HG03280 (cell line): ENCODE measurements at regions not wholly inside any gene's neighbourhood (a gene's known extent, or its start where the extent isn't known, plus 50 kb on each side); places are given as distances from the start of the nearest gene placed in this dataset.

ENCODE experiments used
- ATAC-seq: cut with Tn5 transposase; IDR thresholded peaks from one replicate; pipeline ENCODE4 v1.9.1; 2021; ENCODE audit warnings: mild to moderate bottlenecking, moderate library complexity; ENCODE audit not compliant: unreplicated experiment

DNA sequence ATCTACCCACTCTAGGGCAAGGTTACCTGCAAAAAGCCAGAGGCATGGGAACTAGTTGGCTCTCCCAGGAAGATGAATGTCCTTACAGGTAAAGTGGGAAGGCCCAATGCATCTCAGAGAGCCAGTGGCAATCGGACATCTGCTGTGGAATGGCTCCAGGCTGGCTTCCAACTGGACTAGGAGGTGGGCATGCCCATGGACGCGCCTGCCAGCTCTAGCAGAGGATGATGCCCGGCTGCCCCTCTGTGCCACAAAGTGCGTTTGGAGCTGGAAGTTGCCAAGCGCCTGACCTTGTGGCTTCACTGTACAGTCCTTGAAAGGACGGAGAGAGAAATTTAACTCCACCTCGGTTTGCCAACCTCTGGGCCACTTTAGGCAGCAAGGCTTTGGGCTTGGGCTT, 84.4 kb downstream of the NR2F2 start:
- ATAC-seq = no peak

DNA sequence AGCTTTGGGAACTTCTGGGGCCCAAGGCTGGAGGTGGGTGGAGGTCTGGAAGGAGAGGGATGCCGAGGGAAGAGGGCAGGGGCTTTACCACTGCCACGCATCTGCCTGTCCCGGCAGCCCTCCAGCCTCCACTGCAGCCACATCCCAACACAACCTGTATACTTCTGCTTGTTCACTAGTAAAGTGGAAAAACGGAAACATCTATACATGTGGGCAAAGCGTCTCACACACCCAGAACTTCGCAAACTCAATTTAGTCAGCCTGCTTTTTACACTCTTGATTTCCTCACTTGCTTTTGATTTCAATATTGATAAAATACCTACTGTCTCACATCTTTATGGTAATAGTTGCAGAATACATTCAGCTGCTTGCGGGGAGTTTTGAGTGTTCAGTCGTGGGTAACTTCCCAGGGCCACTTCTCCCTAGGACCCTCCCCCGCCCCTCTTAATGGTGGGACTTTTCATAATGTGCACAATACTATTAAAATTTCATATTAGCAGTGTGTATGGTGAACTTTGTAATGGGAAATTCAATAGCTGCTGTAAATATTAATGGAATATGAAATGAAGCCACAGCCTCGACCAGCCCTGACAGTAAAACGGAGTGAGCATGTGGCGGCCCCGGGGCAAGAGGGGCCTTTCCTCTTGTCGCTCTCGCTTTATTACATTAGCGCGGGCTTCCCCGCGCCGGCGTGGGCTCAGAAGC, 85.2 kb downstream of the NR2F2 start:
- ATAC-seq = no peak

DNA sequence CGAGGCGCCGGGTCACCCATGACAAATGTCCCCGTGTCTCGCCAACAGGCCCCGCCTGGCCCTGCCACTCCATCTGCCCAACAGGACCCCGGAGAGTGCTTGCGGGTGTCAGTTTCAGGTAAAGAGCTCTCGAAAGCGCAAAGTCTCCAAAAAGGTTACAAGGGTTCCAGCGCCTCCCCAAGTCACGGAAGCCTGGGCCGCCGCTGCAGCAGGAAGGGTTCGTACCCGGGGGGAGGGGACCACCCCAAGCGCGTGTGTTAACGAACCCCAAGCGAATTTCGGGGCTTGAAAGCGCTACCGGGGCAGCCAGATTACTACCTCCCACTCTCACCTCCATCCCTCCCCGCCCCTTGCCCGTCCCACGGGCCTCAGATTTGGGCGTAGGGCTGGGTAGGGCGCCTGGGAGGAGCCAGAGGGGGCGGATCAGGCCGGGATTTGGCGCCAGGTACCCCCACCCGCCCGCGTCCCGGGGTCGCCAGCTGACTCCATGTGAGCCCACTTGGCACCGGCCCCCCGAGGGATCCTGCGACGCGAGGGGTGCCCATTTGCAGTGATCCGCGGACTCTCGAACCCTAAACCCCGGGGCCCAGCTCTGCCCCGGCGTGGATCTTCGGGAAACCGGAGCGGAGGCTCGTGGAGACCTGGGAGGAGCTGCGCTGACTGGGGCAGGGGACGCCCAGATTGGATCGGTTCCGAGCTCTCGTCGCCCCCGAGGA, 85.9 kb downstream of the NR2F2 start:
- no peak for ATAC-seq

DNA sequence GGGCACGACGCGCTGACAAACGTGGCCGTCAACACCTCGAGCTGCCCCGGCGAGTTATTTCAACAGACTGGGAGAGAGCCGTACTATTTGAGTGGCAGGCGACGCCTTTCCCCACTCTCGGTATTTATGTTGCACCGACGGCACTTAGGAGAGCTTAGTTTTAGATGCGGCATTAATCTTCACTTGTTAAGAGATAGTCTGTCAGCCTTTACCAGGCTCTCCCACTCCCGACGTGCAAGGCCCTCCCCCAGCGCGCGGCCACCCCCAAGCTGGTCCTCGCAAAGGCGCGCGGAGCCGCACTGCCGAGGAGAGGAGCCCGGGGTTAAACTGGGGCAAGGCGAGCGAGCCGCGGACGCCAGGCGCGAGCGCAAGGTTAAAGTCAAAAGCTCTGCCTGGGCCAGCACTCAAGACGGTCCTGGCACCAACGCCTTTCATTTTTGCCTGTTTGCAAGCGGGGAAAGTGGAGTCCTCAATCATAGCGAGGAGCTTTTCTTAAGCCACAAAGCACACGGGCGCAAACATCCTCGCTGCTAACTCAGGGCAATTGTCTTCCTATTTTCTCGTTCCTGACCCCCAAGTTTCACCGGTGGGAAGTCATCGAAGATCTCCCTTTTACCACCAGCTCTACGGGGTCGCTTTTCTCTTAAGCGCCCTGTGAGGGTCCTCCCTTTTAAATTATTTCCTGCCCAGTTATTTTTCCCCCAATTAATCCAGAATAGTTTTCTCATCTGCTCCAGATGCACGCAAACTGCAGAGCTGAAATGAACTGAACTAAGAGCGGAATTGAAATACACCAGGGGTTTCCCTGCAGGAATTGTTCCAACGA, 86.6 kb downstream of the NR2F2 start:
- ATAC-seq = no peak

DNA sequence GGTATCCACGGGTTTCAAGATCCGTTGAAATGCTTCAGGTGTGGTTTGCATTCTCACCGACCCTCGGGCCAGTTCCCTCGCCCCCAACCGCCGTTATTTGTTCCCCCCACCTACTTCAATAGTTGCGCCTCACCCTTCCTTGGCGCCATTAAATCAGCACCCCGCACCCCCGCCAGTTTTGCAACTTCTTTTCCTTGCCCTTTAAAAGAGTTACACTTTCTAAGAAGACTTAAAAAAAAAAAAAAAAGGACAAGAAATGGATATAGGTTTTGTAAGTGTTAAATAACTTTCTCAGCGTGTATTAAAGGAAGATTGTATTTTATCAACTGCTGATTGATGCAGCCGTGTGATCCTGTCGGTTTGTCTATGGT, 87.2 kb downstream of the NR2F2 start:
- no peak for ATAC-seq

DNA sequence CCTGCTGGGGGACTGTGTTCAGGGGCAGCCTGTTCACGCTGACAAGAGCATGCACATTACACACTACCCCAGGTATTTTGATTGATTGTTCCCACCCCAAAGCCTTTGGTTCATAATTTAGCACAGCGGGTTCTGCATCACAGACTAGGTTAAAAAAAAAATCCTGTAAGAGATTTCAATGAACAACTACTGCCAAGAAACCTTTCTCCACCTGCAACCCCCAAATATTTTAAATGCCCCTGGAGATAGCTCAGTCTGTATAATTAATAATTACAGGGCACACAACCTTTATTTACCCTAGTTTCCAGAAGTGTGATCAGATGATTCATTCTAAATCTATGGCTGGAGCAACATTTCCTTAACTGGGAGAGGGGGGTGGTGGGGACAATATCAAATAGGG, 87.6 kb downstream of the NR2F2 start:
- no peak for ATAC-seq

DNA sequence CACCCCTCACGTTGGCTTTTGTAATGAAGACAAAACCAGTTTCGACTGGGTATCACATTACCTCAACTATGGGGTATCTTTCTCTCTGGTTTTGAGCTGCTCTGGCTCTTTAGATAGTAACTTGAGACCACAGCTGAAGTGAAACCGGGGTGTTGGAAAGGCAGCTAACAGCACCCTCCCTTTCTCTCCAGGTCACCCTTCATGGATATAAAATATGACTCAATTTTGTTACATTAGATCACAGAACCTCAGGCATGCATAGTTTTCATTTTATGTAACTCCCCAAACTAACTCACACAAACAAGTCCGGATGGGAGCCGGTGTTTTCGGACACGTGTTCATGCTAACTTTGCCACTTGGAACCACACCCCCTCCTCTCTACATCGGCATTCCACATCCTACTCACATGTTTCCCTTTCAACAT, 90.7 kb downstream of the NR2F2 start:
- ATAC-seq = no peak

DNA sequence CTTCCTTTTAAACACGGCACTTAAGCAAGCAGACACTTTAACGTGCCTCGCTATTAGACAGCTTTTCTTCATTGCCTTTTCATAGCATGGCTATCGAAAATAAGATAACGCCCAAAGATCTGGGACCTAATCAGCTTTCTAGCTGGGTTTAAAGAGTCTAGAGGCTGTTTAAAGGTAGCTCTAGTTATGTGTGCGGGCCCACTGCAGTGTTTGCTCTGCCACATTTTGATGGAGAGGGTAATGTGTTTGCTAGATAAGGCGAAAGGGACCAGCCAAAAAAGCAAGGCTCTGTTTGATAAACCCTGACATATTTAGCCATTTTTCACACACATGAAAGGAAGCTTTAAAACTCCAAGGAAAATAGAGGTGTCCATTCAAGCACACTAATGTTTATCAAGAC, 91.6 kb downstream of the NR2F2 start:
- no peak for ATAC-seq

DNA sequence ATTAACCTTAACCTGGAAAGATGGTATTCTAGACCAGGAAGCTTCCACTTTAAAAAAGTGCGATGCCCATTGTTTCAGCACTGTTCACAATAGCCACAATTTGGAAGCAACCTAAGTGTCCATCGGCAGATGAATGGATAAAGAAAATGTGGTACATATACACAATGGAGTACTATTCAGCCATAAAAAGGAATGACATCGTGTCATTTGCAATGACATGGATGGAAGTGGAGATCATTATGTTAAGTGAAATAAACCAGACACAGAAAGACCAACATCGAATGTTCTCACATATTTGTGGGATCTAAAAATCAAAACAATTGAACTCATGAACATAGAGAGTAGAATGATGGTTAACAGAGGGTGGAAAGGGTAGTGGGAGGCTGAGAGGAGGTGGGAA, 94.2 kb downstream of the NR2F2 start:
- no peak for ATAC-seq

DNA sequence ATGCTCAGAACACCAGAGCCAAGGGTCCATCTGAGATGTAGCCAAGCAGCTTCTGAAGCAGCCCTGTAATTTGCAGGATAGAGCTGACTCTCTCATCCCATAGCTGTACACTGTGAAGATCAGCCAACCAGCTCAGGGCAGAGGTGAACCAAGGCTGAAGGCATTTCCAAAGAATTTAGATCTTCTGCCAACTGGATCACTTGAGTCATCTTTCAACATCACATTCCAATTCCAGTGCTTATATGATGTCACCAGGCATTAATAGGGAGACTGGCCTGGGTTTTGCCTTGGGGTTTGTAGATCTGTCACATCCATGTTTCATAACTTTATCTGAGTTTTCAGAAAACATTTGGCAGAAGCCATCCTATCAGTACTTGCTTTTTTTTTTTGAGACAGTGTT, 98.2 kb downstream of the NR2F2 start:
- ATAC-seq = no peak

DNA sequence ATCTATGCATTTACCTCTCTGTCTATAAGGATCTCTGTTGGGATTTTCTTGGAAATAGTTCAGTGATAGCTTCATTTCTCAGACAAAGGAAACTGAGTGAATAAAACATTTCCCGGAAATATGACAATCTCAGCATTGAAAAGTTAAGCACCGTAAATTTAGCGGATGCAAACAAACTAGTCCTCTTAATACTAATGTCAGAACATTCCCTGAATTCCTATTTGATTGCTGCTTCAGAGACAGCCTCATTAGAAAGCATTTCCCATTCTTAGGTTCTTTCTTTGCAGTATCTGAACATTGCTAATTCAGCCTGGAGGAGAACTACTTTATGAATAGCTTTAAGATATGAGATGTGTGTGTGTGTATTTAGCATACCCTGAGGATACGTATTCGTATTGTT, 101.3 kb downstream of the NR2F2 start:
- no peak for ATAC-seq

DNA sequence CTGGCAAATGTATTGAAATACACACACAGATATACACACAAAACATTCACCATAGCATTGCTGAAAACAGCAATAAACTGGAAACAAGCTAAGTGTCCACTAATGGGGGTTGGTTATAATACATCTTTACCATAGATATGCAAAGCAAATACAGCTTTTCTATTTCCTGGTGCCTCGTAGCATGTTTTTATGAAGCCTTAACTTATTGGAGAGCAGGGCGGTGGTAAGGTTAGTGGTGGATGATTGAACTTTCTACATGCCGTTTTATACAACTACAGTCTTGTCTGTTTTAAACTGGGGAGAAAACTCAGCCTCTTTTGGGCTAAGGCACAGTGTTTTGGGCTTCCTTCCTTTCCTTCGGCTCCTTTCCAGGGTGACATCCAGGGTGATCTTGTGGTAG, 104.5 kb downstream of the NR2F2 start:
- ATAC-seq = no peak

DNA sequence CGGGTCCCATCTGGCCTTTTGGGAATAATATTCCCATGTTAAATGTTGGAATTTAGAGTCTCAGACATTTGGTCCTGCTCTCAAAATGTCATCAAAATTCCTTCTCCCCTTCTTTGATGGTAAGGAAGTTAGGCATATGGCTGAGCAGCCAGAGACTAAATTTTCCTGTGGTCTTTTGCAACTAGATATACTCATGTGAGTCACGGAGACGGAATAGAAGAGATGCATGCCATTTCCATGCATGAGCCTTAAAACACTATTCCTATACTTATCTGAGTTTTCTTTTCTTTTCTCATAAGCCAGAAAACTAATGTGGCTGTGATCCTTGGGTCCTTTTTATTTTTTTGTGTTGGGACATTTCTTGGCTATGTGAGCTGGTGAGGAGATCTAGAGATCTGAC, 105.3 kb downstream of the NR2F2 start:
- no peak for ATAC-seq

DNA sequence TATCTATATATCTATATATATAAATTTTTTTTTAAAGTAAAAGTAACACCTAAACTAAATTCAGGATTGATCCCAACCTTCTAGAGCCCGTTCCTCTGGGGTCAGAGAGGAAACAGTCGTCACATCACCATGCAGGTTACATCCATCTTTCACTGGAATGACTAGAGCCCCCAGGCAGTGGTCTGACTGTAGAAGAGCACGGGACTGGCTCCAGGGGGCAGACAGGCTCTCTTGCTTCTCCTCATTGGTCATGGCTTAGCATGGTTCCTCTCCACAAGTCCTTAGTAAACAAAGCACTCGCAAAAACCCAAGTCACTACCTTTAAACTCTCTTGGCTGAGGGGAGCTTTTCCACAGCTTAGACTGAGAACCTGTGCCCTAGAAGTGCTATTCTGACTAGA, 110.5 kb downstream of the NR2F2 start:
- ATAC-seq = no peak

DNA sequence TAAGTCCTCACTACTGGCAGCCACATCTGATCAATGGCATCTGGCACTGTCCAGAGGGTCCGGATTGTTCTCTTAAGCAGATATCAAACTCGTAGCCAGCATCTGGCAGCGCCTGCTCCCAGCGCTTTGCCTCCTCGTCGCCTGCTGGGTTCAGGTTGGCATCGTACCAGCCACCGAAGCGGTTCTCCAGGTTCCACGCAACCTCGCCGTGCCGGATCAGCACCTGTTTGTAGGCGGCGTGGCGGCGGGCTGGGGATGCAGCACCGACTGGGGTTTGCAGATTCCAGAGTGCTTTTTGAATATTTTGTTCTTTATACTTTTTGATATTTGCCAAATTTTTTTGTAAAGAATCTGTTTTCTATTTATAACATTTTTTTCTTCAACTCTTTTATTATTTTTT, 111.6 kb downstream of the NR2F2 start:
- no peak for ATAC-seq

DNA sequence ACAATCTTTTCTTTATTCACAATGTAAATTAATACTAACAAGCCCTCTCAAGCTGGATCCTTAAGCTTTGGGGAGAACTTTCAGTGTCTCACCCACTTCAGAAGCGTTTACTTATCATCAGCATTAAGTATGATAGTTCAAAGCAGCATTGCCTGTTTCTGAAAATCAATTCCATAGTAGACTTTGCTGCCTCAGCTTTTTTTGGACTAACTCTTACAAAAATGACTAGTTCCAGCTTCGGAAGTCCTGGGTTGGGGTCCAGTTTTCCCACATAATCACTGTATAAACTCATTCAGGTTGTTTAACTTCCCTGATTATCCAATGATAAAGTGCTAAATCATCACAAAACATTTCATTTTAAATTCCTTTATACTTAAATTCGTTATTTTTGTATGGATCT, 114.4 kb downstream of the NR2F2 start:
- ATAC-seq = no peak

DNA sequence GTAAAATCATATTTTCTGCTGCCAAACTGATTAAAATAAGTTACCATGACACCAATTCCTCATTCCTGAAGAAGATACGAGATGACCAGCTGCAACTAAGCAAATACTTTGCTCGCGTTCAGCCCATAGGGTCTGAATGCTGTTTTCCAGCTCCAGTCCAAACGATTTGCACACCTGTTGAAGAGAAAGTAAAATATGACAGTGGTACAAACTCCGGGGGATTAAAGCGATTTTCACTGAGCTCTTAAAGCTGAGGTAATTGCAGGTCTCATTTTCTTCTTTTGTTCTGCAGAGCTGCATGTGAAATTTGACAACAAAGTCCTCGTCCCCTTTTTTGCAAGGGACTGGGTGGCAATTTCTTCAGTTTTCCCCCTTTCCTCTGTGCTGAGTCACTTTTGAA, 118.4 kb downstream of the NR2F2 start:
- ATAC-seq = no peak

DNA sequence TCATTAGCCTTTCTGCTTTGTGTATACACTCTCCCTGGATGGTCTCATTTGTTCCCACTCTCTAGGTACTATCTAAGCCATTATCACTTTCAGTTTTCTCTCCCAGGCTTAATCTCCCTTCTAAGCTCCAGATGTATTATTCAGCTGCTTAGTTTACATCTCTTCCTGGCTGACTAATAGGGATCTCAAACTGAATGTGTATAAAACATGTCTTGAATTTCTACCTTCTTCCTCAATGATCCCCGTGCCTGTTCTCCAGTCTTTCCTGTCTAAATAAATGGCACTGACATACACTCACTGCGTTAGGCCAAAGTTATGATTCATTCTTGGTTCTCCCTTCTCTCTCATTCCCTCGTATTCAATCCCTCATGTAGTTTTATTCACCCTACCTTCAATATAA, 127.3 kb downstream of the NR2F2 start:
- no peak for ATAC-seq

DNA sequence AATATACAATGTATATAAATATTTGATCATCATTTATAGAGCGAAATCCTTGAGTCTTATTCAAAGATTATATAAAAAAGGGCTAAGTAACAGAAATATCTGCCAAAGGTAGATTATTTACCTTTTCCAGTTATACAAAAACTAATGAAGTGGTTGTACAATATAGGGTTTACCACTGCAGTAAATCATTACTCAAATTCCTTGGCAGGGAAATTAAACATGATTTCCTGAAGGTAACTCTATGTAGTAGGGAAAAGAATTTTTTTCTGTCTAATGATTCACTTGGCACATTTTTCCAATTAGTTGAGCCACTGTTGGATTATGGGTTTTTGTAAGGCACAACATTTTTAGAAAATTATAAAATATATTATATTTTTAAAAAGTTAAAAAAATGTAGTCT, 129.6 kb downstream of the NR2F2 start:
- no peak for ATAC-seq

DNA sequence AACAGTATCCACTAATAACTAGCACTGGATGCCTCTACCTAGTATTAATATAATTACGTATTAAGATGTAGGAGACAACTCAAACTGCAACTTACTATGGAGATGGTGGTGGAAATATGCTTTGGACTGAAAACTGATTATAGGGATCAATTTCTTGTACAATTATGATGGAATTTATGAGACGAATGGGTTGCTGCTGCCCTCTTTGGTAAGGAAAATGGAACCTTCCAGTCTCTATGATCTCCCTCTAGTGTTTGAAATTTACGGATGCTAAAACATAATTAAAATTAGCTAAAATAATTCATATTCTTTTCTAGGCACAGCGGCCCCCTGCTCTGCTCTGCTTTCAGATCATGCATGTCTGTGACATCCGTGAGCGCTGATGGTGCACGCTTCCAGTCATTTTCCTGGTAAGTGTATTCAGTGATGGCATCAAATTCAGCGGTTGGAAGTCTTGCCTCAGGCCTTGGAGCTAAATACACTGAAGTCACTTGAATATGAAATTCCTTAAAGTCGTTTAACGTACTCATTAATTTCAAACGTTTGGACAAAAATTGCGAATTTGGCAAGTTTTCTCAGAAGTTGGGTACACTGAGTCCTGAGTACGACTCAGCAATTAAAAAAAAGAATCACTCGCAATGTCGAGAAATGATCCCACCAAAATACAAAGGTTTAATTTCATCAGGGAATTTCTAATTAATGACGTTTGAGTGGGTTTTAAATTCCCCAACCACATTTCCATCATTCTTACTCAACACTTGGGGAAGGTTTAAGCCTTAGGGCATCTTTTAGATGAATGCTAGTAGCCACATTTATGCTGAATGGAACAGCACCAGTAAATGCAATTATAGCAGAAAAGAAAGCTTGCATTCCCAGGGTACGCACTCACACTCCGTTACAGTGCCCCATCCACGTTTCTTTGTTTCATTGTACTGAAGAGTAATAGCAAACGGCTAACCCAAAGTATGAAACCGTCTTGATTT, 132.6 kb downstream of the NR2F2 start:
- ATAC-seq = no peak
